ENCODE measurements at regions not wholly inside any gene's neighbourhood (a gene's known extent, or its start where the extent isn't known, plus 50 kb on each side); places are given as distances from the start of the nearest gene placed in this dataset.

DNA sequence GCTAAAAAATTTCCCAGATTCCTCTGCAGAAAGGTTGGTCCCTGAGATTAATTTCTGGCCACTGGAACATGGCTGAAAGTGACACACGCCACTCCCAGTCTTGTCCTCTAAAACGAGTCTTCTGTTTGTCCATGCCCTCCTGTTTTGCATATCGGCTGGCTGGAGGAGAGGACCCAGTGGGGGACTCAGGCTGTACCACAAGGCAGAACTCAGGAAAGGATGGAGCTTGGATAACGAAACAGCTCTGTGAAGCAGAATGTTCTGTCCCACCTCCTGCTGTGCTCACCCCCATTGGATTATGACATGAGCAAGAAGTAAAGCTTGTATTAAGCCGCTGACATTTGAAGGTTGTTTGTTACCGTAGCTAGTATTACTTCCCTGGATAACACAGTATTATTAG, 856.2 kb downstream of the BCL11B start:
- CTCF ChIA-PET: no interaction called here
- no peak for DNase-seq (ENCODE audit: low read depth, low spot score)
- no peak overlapping the region for H3K4me3 ChIP-seq (ENCODE audit: low read depth, low read length)
- POLR2A ChIA-PET: no interaction called here
- TF ChIP-seq, protein P1, sequence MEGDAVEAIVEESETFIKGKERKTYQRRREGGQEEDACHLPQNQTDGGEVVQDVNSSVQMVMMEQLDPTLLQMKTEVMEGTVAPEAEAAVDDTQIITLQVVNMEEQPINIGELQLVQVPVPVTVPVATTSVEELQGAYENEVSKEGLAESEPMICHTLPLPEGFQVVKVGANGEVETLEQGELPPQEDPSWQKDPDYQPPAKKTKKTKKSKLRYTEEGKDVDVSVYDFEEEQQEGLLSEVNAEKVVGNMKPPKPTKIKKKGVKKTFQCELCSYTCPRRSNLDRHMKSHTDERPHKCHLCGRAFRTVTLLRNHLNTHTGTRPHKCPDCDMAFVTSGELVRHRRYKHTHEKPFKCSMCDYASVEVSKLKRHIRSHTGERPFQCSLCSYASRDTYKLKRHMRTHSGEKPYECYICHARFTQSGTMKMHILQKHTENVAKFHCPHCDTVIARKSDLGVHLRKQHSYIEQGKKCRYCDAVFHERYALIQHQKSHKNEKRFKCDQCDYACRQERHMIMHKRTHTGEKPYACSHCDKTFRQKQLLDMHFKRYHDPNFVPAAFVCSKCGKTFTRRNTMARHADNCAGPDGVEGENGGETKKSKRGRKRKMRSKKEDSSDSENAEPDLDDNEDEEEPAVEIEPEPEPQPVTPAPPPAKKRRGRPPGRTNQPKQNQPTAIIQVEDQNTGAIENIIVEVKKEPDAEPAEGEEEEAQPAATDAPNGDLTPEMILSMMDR (IDR thresholded peaks at IDR 0.05; ENCODE audit: insufficient read depth, low read length, missing control alignments): no peak

DNA sequence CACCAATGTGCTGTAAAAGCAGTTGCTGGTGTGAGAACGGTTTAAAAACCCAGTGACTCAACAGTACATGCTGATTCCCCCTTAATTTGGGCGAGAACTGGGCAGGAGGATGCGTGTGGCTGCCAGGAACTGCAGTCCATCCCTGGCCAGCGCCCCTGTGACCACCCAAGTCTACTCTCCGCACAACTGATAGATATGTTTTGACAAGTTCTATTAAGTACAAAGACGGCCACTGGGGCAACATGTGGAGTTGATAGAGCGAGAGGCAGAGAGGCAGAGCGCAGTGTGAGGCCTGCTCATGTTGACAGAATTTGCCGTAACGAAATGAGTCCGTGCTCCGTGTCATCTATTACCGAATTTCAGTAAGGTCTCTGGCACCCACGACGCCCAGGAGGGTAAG, 855.0 kb downstream of the BCL11B start:
- TF ChIP-seq, protein P1 (IDR thresholded peaks at IDR 0.05; ENCODE audit: insufficient read depth, low read length, missing control alignments): no peak
- DNase-seq (ENCODE audit: low read depth, low spot score): no peak
- POLR2A ChIA-PET: no interaction called here
- CTCF ChIA-PET: no interaction called here
- no peak overlapping the region for H3K4me3 ChIP-seq (ENCODE audit: low read depth, low read length)

DNA sequence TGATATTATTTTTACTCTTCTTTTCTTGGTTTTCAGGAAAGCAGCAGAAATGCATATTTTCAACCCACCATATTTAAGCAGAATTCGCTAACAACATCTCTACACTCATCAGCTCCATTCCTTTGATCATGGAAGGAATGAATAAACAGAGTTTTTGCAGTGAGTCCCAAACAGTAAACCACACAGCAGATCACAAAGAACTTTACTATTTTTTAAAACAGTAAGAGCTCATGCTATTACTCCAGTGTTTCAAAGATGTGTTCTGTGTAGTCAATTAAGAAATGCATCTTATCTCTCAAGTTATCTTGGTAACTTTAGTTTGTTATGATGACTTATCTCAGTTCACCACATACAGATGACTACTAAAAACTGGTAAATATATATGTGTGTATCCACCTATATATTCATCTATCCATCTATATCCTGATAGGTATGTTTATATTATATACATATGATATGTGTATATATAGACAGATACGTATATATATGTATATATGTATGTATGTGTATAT, 843.5 kb downstream of the BCL11B start:
- CTCF ChIA-PET: no interaction called here
- POLR2A ChIA-PET: no interaction called here
- TF ChIP-seq, protein P1 (IDR thresholded peaks at IDR 0.05; ENCODE audit: insufficient read depth, low read length, missing control alignments): no peak
- H3K4me3 ChIP-seq (ENCODE audit: low read depth, low read length): no peak overlapping the region
- no peak for DNase-seq (ENCODE audit: low read depth, low spot score)

DNA sequence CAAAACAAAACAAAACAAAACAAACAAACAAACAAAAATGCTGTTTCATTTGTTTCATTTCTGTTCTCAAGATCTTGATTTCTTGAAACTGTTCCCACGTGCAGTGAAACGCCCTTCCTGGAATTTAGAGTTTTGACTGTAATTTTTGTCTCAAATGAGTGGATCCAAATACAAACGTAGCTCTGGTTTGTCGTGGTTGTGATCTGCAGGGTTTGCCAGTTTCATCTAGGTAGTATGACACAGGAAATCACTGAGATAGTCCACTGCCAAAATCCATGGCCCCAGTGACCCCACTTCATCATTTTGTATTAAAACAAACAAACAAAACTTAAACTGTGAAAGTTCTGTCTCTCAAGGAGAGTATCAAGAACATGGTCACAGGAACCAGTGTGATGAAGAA, 838.6 kb downstream of the BCL11B start:
- POLR2A ChIA-PET: no interaction called here
- CTCF ChIA-PET: no interaction called here
- TF ChIP-seq, protein P1 (IDR thresholded peaks at IDR 0.05; ENCODE audit: insufficient read depth, low read length, missing control alignments): no peak
- H3K4me3 ChIP-seq (ENCODE audit: low read depth, low read length): no peak overlapping the region
- no peak for DNase-seq (ENCODE audit: low read depth, low spot score)

DNA sequence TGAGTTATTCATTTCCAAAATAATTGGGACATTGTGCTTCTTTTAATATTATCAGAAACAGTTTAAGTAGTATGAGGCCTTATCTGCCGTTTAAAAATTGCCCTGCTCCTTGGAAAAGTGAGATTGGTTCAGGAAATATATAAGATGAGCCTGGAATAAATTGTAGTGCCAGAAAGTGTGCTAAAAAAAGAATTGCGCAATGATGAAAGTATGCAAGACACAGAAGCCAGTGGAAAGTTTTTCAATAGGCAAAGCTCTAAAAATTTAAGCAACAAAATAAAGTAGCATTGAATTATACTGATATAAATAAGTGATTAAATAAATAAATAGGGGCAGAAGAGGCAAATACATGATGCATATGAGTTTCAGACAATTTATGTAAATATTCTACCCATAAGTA, 834.9 kb downstream of the BCL11B start:
- no peak for DNase-seq (ENCODE audit: low read depth, low spot score)
- H3K4me3 ChIP-seq (ENCODE audit: low read depth, low read length): no peak overlapping the region
- ChIA-PET POLR2A (no interaction called here), CTCF (no interaction called here)
- TF ChIP-seq, protein P1 (IDR thresholded peaks at IDR 0.05; ENCODE audit: insufficient read depth, low read length, missing control alignments): no peak

DNA sequence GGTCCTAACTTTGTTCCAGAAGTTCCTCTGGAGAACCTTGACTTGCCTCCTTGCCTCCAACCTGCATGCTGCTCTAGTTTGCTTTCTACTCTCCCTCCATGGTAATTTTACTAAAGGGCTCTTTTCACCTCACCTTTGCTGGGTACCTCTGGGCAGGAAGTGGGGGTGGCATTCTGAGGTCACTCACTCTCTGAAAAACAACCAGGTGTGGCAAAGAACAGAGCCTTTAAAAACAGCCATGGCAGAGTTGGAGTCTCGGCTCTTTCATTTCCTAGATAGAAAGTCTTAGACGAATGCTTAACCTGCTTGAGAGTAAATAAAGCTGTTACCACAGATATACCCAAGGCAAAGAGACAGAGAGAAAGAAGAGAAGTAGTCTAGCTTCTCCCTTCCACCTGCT, 827.9 kb downstream of the BCL11B start:
- no peak for DNase-seq (ENCODE audit: low read depth, low spot score)
- TF ChIP-seq, protein P1 (IDR thresholded peaks at IDR 0.05; ENCODE audit: insufficient read depth, low read length, missing control alignments): no peak
- no peak overlapping the region for H3K4me3 ChIP-seq (ENCODE audit: low read depth, low read length)
- ChIA-PET POLR2A (no interaction called here), CTCF (no interaction called here)

All from AG04449 (cell line).